ENCODE measurements at regions not wholly inside any gene's neighbourhood (a gene's known extent, or its start where the extent isn't known, plus 50 kb on each side); places are given as distances from the start of the nearest gene placed in this dataset.

DNA sequence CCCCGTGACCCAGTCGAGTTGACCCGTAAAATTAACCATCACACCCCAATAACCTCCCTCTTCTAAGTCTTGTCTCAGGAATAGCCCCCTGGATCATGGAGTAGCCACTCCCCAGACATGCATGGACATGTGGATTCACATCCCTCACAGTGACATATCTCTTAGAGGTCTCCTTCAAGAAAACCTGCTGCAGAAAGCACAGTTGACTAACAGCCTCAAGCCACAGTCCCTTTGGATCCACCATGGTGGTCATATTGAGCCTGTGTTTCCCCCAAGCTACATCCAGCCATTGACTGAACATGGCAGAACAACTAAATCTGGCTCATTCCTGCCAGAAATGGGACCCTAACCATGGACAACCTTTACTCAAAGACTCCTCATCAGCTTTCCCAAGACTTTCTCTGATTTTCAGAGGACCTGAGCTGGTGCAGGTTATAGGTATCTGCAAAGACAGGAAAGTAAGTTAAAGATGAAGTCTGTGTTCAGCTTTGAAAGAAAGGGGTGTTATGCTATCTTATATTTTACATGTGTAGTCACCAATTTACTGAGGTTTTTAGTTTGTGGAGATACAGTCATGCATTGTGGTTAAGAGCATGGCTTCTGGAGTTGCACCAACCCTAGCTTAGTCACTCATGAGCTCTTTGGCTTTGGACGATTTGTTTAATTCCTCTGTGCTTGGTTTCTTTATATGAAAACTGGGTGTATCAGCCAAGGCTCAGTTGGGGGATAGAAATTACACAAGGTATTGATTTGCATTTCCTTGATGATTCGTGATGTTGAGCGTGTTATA, 219.1 kb downstream of the MYLK4 start:
- Histone ChIP-seq H3F3A (ENCODE audit: insufficient read depth) (no peaks in the 10 kb centered on the region), H3K4me2 (ENCODE audit: low read depth, low read length, poor library complexity, severe bottlenecking) (no peak overlapping the region), H3K9ac (ENCODE audit: low read length) (no peak overlapping the region), H3K4me3 (ENCODE audit: insufficient read depth, low read length, poor library complexity, severe bottlenecking) (no peak overlapping the region), H3K9me2 (replicated peaks; ENCODE audit: insufficient read depth, low read length) (no peaks in the 10 kb centered on the region), H3K79me2 (ENCODE audit: insufficient read depth, low read length) (no peaks in the 10 kb centered on the region), H3K36me3 (ENCODE audit: low read length) (no peaks in the 10 kb centered on the region), H3K27ac (ENCODE audit: low read depth, low read length) (no peak overlapping the region), H4K20me1 (ENCODE audit: low read depth, low read length) (no peaks in the 10 kb centered on the region), H3K27me3 (ENCODE audit: low read length) (0 out of 2 replicates have a peak, but pooled peaks cover 3% of the 10 kb centered on the region), H2AFZ (ENCODE audit: low read depth, low read length, severe bottlenecking) (no peak overlapping the region), H3K9me3 (ENCODE audit: insufficient read depth, low read length) (no peaks in the 10 kb centered on the region)
- TF ChIP-seq, protein P1, sequence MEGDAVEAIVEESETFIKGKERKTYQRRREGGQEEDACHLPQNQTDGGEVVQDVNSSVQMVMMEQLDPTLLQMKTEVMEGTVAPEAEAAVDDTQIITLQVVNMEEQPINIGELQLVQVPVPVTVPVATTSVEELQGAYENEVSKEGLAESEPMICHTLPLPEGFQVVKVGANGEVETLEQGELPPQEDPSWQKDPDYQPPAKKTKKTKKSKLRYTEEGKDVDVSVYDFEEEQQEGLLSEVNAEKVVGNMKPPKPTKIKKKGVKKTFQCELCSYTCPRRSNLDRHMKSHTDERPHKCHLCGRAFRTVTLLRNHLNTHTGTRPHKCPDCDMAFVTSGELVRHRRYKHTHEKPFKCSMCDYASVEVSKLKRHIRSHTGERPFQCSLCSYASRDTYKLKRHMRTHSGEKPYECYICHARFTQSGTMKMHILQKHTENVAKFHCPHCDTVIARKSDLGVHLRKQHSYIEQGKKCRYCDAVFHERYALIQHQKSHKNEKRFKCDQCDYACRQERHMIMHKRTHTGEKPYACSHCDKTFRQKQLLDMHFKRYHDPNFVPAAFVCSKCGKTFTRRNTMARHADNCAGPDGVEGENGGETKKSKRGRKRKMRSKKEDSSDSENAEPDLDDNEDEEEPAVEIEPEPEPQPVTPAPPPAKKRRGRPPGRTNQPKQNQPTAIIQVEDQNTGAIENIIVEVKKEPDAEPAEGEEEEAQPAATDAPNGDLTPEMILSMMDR (IDR thresholded peaks at IDR 0.05; ENCODE audit: insufficient read depth, low read length, poor library complexity, severe bottlenecking) = no peak
- TF ChIP-seq EZH2phosphoT487 (conservative IDR thresholded peaks at IDR 0.05; ENCODE audit: low read length) = no peak

DNA sequence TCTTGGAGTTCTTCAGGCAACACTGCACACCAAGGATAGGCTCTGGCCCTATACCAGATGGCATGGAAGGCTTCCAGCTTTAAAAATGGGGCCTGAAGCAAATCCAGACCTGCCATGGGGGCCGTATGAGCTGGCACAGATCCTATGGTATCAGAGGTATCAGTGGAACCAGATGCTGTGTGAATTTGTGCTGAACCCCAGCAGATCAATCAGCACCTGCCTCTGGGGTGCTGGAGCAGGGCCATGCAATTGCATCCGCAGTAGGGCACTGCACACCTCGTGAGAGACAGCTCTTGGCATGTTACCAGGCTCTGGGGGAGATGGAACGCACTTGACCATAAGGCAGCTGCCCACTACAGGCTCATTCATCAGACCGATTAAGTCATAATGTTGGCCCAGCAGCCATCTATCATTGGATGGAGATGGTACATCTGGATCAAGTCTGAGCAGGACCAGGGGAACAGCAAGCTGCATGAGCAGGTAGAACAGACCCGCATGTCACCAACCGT, 221.5 kb downstream of the MYLK4 start:
- H3K9ac ChIP-seq (ENCODE audit: low read length) = no peak overlapping the region
- no peaks in the 10 kb centered on the region for H3K9me2 ChIP-seq (replicated peaks; ENCODE audit: insufficient read depth, low read length)
- no peak overlapping the region for H3K27ac ChIP-seq (ENCODE audit: low read depth, low read length)
- no peaks in the 10 kb centered on the region for H3K36me3 ChIP-seq (ENCODE audit: low read length)
- TF ChIP-seq, protein P1 (IDR thresholded peaks at IDR 0.05; ENCODE audit: insufficient read depth, low read length, poor library complexity, severe bottlenecking) = no peak
- no peak for TF ChIP-seq EZH2phosphoT487 (conservative IDR thresholded peaks at IDR 0.05; ENCODE audit: low read length)
- no peaks in the 10 kb centered on the region for H3F3A ChIP-seq (ENCODE audit: insufficient read depth)
- no peak overlapping the region for H3K4me3 ChIP-seq (ENCODE audit: insufficient read depth, low read length, poor library complexity, severe bottlenecking)
- H2AFZ ChIP-seq (ENCODE audit: low read depth, low read length, severe bottlenecking) = no peak overlapping the region
- H3K27me3 ChIP-seq (ENCODE audit: low read length) = 0 out of 2 replicates have a peak, but pooled peaks cover 3% of the 10 kb centered on the region
- no peaks in the 10 kb centered on the region for H4K20me1 ChIP-seq (ENCODE audit: low read depth, low read length)
- H3K79me2 ChIP-seq (ENCODE audit: insufficient read depth, low read length) = no peaks in the 10 kb centered on the region
- no peak overlapping the region for H3K4me2 ChIP-seq (ENCODE audit: low read depth, low read length, poor library complexity, severe bottlenecking)
- no peaks in the 10 kb centered on the region for H3K9me3 ChIP-seq (ENCODE audit: insufficient read depth, low read length)

DNA sequence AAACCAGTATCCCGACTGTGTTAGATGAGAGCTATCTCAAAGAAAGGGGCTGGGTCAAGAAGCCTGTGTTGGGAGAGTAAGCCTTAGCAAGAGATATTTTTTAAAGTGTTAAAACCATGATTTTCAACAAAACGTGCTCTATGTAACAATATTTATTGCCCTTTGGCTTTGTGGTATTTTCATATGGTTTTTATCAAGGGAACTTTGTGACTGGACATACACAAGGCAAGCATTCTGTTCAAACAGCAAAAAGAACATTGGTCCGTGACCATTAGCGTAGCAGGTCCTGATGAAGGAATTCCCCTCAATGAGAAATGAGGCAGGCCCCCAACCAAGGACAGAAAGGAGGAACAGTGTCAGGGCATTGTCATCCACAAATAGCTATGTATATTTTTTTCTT, 222.6 kb downstream of the MYLK4 start:
- H3K4me3 ChIP-seq (ENCODE audit: insufficient read depth, low read length, poor library complexity, severe bottlenecking) = no peak overlapping the region
- H3K9me3 ChIP-seq (ENCODE audit: insufficient read depth, low read length) = no peaks in the 10 kb centered on the region
- no peak overlapping the region for H3K4me2 ChIP-seq (ENCODE audit: low read depth, low read length, poor library complexity, severe bottlenecking)
- no peaks in the 10 kb centered on the region for H3K79me2 ChIP-seq (ENCODE audit: insufficient read depth, low read length)
- no peak overlapping the region for H3K27ac ChIP-seq (ENCODE audit: low read depth, low read length)
- H3K36me3 ChIP-seq (ENCODE audit: low read length) = no peaks in the 10 kb centered on the region
- H2AFZ ChIP-seq (ENCODE audit: low read depth, low read length, severe bottlenecking) = no peak overlapping the region
- H3F3A ChIP-seq (ENCODE audit: insufficient read depth) = no peaks in the 10 kb centered on the region
- no peaks in the 10 kb centered on the region for H4K20me1 ChIP-seq (ENCODE audit: low read depth, low read length)
- 0 out of 2 replicates have a peak, but pooled peaks cover 3% of the 10 kb centered on the region for H3K27me3 ChIP-seq (ENCODE audit: low read length)
- no peaks in the 10 kb centered on the region for H3K9me2 ChIP-seq (replicated peaks; ENCODE audit: insufficient read depth, low read length)
- no peak overlapping the region for H3K9ac ChIP-seq (ENCODE audit: low read length)
- TF ChIP-seq, protein P1 (IDR thresholded peaks at IDR 0.05; ENCODE audit: insufficient read depth, low read length, poor library complexity, severe bottlenecking) = no peak
- TF ChIP-seq EZH2phosphoT487 (conservative IDR thresholded peaks at IDR 0.05; ENCODE audit: low read length) = no peak

All from SU-DHL-6 (cell line).